Neural cell (in vitro differentiated cells): ENCODE measurements at regions not wholly inside any gene's neighbourhood (a gene's known extent, or its start where the extent isn't known, plus 50 kb on each side); places are given as distances from the start of the nearest gene placed in this dataset.

ENCODE experiments used
- H2AFZ ChIP-seq: fragments of 200-600, 300-800 bp; sonication (generic), shearing (Covaris generic); 2 replicates; pipeline ENCODE4 v1.6.0; 2014; ENCODE audit warnings: low read depth, mild to moderate bottlenecking, antibody characterized with exemption, low read length, moderate library complexity
- H3F3A ChIP-seq: fragments of 200-600 bp; shearing (Covaris generic); 2 replicates; pipeline ENCODE4 v1.6.1; 2016; ENCODE audit warnings: mild to moderate bottlenecking, moderate library complexity, mixed read lengths, antibody characterized with exemption, low read length; ENCODE audit not compliant: insufficient read depth, poor library complexity, severe bottlenecking
- H3K27ac ChIP-seq: fragments of 200-600, 300-800 bp; sonication (generic), shearing (Covaris generic); 2 replicates; pipeline ENCODE4 v1.5.1; 2014; ENCODE audit warnings: mild to moderate bottlenecking, low read length, moderate library complexity
- H3K27me3 ChIP-seq: fragments of 300-800, 200-600 bp; sonication (generic), shearing (Covaris generic); 2 replicates; pipeline ENCODE4 v1.6.0; 2014; ENCODE audit warnings: mild to moderate bottlenecking, low read depth, low read length, moderate library complexity; ENCODE audit not compliant: insufficient read depth
- H3K36me3 ChIP-seq: fragments of 300-800, 200-600 bp; sonication (generic), shearing (Covaris generic); 2 replicates; pipeline ENCODE4 v1.5.1; 2014; ENCODE audit warnings: mild to moderate bottlenecking, antibody characterized with exemption, low read length, moderate library complexity; ENCODE audit not compliant: insufficient read depth
- H3K4me2 ChIP-seq: fragments of 300-800, 200-600 bp; sonication (generic), shearing (Covaris generic); 2 replicates; pipeline ENCODE4 v1.6.0; 2014; ENCODE audit warnings: mild to moderate bottlenecking, low read length
- H3K4me3 ChIP-seq: fragments of 300-800, 200-600 bp; sonication (generic), shearing (Covaris generic); 2 replicates; pipeline ENCODE4 v1.5.1; 2014; ENCODE audit warnings: mild to moderate bottlenecking, low read length, moderate library complexity
- H3K79me2 ChIP-seq: fragments of 200-600 bp; shearing (Covaris generic); replicated peaks from 2 replicates; pipeline ENCODE4 v1.6.0; 2014; ENCODE audit warnings: mild to moderate bottlenecking, low read length, moderate library complexity; ENCODE audit not compliant: insufficient read depth
- H3K9ac ChIP-seq: fragments of 300-800, 200-600 bp; sonication (generic), shearing (Covaris generic); 2 replicates; pipeline ENCODE4 v1.6.1; 2016; ENCODE audit warnings: mild to moderate bottlenecking, low read length, mixed read lengths
- H3K9me2 ChIP-seq: fragments of 200-600 bp; shearing (Covaris generic); 2 replicates; pipeline ENCODE4 v1.6.1; 2016; ENCODE audit warnings: mild to moderate bottlenecking, low read length, mixed read lengths; ENCODE audit not compliant: insufficient read depth
- H3K9me3 ChIP-seq: fragments of 200-600, 300-800 bp; sonication (generic), shearing (Covaris generic); 2 replicates; pipeline ENCODE4 v1.6.1; 2016; ENCODE audit warnings: mild to moderate bottlenecking, mixed run types, low read length, moderate library complexity, mixed read lengths
- H4K20me1 ChIP-seq: fragments of 200-600 bp; shearing (Covaris generic); 2 replicates; pipeline ENCODE4 v1.6.1; 2016; ENCODE audit warnings: mild to moderate bottlenecking, mixed run types; ENCODE audit not compliant: insufficient read depth
- EP300 ChIP-seq: fragments of 450-650 bp; conservative IDR thresholded peaks from 2 replicates; pipeline ENCODE4 v1.6.1; 2014; ENCODE audit warnings: antibody characterized with exemption, mild to moderate bottlenecking, moderate library complexity; ENCODE audit not compliant: poor library complexity, severe bottlenecking
- EZH2 ChIP-seq: fragments of 200-600, 300-800 bp; shearing (Covaris generic), sonication (generic); IDR thresholded peaks from 2 replicates; pipeline ENCODE4 v1.6.1; 2014; ENCODE audit warnings: antibody characterized with exemption, low read length, borderline replicate concordance, mild to moderate bottlenecking; ENCODE audit not compliant: insufficient read depth, poor library complexity, severe bottlenecking
- MXI1 ChIP-seq: fragments of 450-650 bp; conservative IDR thresholded peaks from 2 replicates; pipeline ENCODE4 v1.6.1; 2014; ENCODE audit warnings: antibody characterized with exemption, mild to moderate bottlenecking; ENCODE audit not compliant: poor library complexity, severe bottlenecking
- POLR2AphosphoS5 ChIP-seq: IDR thresholded peaks from 2 replicates; pipeline ENCODE4 v1.6.1; 2012
- RAD21 ChIP-seq: fragments of 450-650 bp; conservative IDR thresholded peaks from 2 replicates; pipeline ENCODE4 v1.6.1; 2014; ENCODE audit warnings: antibody characterized with exemption, mild to moderate bottlenecking, moderate library complexity
- REST ChIP-seq: IDR thresholded peaks from 2 replicates; pipeline ENCODE4 v1.6.1; 2012; ENCODE audit warnings: borderline replicate concordance
- SMC3 ChIP-seq: fragments of 450-650 bp; conservative IDR thresholded peaks from 2 replicates; pipeline ENCODE4 v1.6.1; 2014; ENCODE audit warnings: antibody characterized with exemption, mild to moderate bottlenecking, moderate library complexity; ENCODE audit not compliant: poor library complexity
- TAF1 ChIP-seq: IDR thresholded peaks from 2 replicates; pipeline ENCODE4 v1.6.1; 2012; ENCODE audit warnings: low read depth
- TF ChIP-seq, protein P1 (sequence below): fragments of 450-650 bp; IDR thresholded peaks from 2 replicates; pipeline ENCODE4 v1.5.1; 2014; ENCODE audit warnings: antibody characterized with exemption, mild to moderate bottlenecking, moderate library complexity; ENCODE audit not compliant: poor library complexity, severe bottlenecking

DNA sequence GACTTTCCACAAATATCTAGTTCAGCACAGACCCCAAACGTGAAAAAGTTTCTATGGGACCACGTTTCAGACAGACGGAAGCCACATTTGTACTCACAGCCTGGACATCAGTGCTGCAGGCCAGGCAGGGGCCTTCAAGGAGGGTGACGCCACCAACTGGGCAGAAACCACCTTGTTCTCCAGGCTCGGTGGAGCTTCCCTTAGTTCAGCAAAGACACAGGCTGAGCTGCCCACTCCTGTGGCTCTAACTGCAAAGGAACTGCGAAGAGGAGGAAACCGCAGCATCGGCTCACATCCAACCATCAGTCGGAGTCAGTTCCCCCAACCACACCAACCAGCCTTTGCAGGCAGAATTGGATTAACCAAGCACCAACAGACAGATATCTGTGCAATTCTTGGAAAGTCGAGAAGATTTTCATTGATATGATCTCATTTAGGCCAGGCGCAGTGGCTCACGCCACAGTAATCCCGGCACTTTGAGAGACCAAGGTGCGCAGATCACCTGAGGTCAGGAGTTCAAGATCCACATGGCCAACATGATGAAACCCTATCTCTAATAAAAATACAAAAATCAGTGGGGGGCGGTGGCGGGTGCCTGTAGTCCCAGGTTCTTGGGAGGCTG is 73.3 kb upstream of the CNEP1R1 start:
- H3K79me2 ChIP-seq = no peaks in the 10 kb centered on the region
- no peak overlapping the region for H3K9ac ChIP-seq
- H3K4me2 ChIP-seq = no peak overlapping the region
- no peaks in the 10 kb centered on the region for H3K27me3 ChIP-seq
- H3K9me3 ChIP-seq = no peaks in the 10 kb centered on the region
- no peaks in the 10 kb centered on the region for H4K20me1 ChIP-seq
- H3F3A ChIP-seq = no peaks in the 10 kb centered on the region
- no peak overlapping the region for H3K27ac ChIP-seq
- no peaks in the 10 kb centered on the region for H3K9me2 ChIP-seq
- no peak overlapping the region for H2AFZ ChIP-seq
- H3K4me3 ChIP-seq = no peak overlapping the region
- no peaks in the 10 kb centered on the region for H3K36me3 ChIP-seq
- TF ChIP-seq RAD21 = no peak
- TF ChIP-seq EZH2 = no peak
- TF ChIP-seq MXI1 = no peak
- TF ChIP-seq REST = no peak
- TF ChIP-seq TAF1 = no peak
- no peak for TF ChIP-seq SMC3
- TF ChIP-seq, protein P1, sequence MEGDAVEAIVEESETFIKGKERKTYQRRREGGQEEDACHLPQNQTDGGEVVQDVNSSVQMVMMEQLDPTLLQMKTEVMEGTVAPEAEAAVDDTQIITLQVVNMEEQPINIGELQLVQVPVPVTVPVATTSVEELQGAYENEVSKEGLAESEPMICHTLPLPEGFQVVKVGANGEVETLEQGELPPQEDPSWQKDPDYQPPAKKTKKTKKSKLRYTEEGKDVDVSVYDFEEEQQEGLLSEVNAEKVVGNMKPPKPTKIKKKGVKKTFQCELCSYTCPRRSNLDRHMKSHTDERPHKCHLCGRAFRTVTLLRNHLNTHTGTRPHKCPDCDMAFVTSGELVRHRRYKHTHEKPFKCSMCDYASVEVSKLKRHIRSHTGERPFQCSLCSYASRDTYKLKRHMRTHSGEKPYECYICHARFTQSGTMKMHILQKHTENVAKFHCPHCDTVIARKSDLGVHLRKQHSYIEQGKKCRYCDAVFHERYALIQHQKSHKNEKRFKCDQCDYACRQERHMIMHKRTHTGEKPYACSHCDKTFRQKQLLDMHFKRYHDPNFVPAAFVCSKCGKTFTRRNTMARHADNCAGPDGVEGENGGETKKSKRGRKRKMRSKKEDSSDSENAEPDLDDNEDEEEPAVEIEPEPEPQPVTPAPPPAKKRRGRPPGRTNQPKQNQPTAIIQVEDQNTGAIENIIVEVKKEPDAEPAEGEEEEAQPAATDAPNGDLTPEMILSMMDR = no peak
- TF ChIP-seq EP300 = no peak
- no peak for TF ChIP-seq POLR2AphosphoS5

GRCh38 chr16:49952386-49952785 is 72.6 kb upstream of the CNEP1R1 start:
- no peak overlapping the region for H3K27ac ChIP-seq
- no peaks in the 10 kb centered on the region for H3K27me3 ChIP-seq
- H3K4me3 ChIP-seq = no peak overlapping the region
- H3K9me2 ChIP-seq = no peaks in the 10 kb centered on the region
- H3K9me3 ChIP-seq = no peaks in the 10 kb centered on the region
- no peaks in the 10 kb centered on the region for H4K20me1 ChIP-seq
- no peak overlapping the region for H3K4me2 ChIP-seq
- H3K79me2 ChIP-seq = no peaks in the 10 kb centered on the region
- TF ChIP-seq POLR2AphosphoS5 (no peak), EZH2 (no peak), RAD21 (no peak), SMC3 (no peak), MXI1 (no peak), REST (no peak), EP300 (no peak), TAF1 (no peak)
- TF ChIP-seq, protein P1 = no peak
- H3K9ac ChIP-seq = no peak overlapping the region
- H3F3A ChIP-seq = no peaks in the 10 kb centered on the region
- H3K36me3 ChIP-seq = no peaks in the 10 kb centered on the region
- no peak overlapping the region for H2AFZ ChIP-seq
